HG02852 (cell line): ENCODE measurements at regions not wholly inside any gene's neighbourhood (a gene's known extent, or its start where the extent isn't known, plus 50 kb on each side); places are given as distances from the start of the nearest gene placed in this dataset.
"Not testable (repeated sequence)": the region's sequence is repeated elsewhere in the genome, so short reads cannot be mapped to it uniquely, and the experiment has no call there.

Experiments used
- ATAC-seq: cut with Tn5 transposase; IDR thresholded peaks from one replicate; pipeline ENCODE4 v1.9.1; 2021; ENCODE audit warnings: mild to moderate bottlenecking, moderate library complexity; ENCODE audit not compliant: unreplicated experiment

DNA sequence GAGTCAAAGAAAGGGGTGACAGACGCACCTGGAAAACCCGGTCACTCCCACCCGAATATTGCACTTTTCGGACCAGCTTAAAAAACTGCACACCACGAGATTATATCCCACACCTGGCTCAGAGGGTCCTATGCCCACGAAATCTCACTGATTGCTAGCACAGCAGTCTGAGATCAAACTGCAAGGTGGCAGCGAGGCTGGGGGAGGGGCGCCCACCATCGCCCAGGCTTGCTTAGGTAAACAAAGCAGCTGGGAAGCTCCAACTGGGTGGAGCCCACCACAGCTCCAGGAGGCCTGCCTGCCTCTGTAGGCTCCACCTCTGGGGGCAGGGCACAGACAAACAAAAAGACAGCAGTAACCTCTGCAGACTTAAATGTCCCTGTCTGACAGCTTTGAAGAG lies 185.1 kb upstream of the CXADR start:
- not testable (repeated sequence) for ATAC-seq

DNA sequence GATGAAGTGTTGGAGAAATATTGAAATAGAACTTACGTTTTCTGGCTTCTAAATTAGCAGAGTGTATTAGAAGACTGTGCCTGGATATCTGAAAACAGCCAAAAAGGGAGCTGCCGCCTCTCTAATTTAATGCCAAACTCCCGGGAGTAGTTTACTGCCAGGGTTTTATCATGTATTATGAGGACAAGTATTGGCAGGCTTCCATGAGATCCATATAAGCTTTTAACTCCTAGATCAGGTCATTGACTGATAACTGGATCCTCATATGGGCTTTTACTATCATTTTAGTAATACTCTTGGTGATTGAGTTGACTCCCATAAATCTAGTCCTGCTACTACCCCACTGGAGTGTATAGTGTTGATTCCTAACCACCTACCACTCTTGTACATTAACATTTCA lies 178.4 kb upstream of the CXADR start:
- no peak for ATAC-seq

GRCh38 chr21:17340081-17340480 lies 172.8 kb upstream of the CXADR start:
- ATAC-seq = no peak

DNA sequence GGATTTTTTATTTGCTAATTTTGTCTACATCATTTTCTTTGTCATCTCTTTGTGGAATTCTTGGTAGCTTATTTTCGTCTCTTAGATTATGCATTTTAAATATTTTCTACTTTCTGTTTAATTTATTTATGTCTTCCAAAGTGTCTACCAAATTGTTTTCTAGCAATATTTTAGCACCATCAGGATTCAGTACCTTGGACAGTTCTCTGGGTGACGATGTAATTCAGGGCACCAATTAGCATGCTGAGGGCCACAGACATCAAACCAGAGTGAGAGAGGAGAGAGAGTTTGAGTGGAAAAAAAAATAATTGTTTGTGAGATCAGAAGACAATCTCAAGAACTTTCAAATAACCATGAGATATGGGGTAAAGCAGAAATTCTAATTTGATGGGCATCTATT lies 169.8 kb upstream of the CXADR start:
- no peak for ATAC-seq

- no peak for ATAC-seq
Observed at GRCh38 chr21:17348357-17348756, 164.5 kb upstream of the CXADR start.

DNA sequence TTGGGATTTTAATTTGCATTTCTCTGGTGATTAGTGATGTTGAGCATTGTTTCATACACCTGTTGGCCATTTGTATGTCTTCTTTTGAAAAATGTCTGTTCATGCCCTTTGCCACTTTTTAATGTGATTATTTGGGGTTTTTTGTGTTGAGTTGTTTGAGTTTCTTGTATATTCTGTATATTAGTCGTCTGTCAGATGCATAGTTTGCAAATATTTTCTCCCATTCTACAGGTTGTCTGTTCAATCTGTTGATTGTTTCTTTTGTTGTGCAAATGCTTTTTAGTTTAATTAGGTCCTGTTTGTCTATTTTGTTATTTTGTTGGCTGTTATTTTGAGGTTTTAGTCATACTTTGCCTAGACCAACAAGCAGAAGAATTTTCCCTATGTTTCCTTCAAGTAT lies 164.0 kb upstream of the CXADR start:
- no peak for ATAC-seq

GRCh38 chr21:17351766-17352165 lies 161.1 kb upstream of the CXADR start:
- no peak for ATAC-seq

GRCh38 chr21:17352996-17353655 lies 159.7 kb upstream of the CXADR start:
- ATAC-seq = no peak

DNA sequence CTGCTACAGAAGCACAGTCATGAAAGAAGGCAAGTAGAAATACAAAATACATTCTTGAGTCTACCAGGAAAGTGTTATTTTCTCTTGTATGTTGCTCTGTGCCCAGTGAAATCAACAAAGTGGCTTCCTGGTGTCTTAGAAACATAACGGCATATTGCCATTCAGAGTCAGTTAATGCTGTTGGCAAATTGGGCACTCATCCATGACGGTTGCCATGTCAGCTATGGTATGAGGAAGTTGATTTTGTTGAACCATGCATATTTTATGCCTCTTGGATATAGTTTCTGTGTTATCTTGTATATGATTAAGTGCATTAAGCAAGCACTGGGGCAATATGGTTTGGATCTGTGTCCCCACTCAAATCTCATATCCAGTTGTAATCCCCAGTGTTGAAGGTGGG lies 153.1 kb upstream of the CXADR start:
- no peak for ATAC-seq

GRCh38 chr21:17368748-17369363 lies 144.0 kb upstream of the CXADR start:
- no peak for ATAC-seq

GRCh38 chr21:17370263-17370662 lies 142.6 kb upstream of the CXADR start:
- no peak for ATAC-seq

GRCh38 chr21:17370916-17371315 lies 141.9 kb upstream of the CXADR start:
- ATAC-seq = no peak

GRCh38 chr21:17371450-17371849 lies 141.4 kb upstream of the CXADR start:
- ATAC-seq = no peak

DNA sequence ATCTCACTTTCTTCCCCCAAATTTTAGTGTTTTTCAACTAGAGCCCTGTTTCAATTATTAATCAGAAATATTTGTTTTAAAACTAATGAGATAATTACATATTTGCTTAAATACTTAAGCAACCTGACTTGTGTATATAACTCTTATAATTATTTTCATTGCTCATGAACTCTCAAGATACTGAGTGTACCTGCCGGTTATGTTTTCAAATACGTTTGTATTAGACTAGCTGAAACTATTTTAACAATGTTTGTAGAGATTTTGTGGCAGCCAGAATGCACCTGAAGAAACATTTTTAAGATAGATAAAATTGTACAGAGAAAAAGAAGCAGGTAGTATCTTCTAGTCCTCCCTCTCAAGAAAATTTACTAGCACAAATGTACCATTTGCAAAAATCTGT lies 140.6 kb upstream of the CXADR start:
- no peak for ATAC-seq

- no peak for ATAC-seq
Observed at GRCh38 chr21:17386498-17386897, 126.3 kb upstream of the CXADR start.

DNA sequence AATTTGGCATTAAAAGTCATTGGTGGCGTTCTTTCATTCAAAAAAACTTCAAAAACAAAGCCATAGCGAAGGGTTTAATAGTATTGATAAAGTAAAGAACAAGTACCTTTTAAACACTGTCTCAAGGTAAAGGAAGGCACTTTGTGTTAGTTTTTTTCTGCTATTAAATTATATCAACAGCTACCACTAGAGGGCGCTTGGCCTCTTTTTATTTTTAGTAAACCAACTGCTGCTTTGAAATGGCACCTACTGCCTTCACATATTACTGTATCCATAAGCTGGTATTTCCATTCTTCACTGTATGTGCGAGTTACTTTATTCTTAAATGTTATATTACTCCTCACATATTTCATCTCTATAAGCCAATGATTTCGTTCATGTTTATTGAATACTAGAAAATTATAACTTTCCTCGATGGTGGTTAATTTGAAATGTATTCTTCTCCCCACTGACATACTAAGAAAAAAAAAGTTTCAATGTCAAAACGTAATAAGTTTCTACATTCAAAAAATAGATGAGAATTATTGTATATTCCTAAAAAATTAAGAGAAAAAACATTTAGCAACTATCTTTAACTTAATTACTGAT lies 125.7 kb upstream of the CXADR start:
- ATAC-seq = peak; percentile 64

DNA sequence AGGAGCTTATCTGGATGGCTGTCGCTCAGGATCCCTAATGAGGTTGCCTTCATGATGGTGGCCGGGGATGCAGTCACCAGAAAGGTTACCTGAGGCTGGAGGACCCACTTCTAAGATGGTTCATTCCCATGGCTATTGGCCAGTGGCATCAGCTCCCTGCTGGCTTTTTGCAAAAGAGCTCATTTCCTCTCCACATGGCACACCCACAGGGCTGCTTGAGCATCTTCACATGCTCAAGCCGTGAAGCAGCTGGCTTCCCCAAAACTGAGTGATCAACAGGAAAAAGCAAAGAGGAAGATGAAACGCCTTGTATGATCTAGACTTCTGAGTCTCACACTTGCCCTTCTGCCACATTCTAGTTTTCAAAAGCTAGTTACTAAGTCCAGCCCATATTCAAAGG lies 124.6 kb upstream of the CXADR start:
- ATAC-seq = no peak

GRCh38 chr21:17389311-17389710 lies 123.5 kb upstream of the CXADR start:
- no peak for ATAC-seq

- ATAC-seq = no peak
Observed at GRCh38 chr21:17390569-17390968, 122.3 kb upstream of the CXADR start.

GRCh38 chr21:17391811-17392340 lies 121.0 kb upstream of the CXADR start:
- no peak for ATAC-seq

DNA sequence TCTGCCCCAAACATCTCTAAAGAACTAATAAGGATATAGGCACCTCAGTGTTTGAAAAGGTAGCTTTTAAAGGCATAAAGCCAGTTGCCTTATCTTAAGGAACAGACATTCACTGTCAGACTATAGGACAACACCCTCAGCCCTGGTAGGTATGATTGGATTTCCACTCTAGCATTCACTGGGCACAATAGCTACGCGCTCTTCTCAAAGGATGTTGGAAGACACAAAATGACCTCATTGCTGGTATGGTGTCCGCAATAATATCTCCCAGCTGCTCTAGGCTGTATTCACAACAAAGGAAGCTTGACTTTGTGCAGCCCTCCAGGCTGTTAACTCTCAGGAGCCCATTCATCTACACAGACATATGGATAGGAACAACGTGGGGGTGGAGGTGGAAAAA lies 119.4 kb upstream of the CXADR start:
- no peak for ATAC-seq

GRCh38 chr21:17396948-17397347 lies 115.9 kb upstream of the CXADR start:
- no peak for ATAC-seq
